Breast epithelium (tissue), 3 donors: ENCODE measurements at regions not wholly inside any gene's neighbourhood (a gene's known extent, or its start where the extent isn't known, plus 50 kb on each side); places are given as distances from the start of the nearest gene placed in this dataset.

Experiments used
- POLR2A ChIP-seq: fragments of 450-650 bp; IDR thresholded peaks from one replicate; pipeline ENCODE4 v1.6.1; 2016; ENCODE audit warnings: antibody characterized with exemption, mild to moderate bottlenecking, moderate library complexity
- TF ChIP-seq, protein P1 (sequence below), 3 donors: fragments of 450-650 bp; IDR thresholded peaks; one replicate each; pipeline ENCODE4 v1.5.1; 2016 to 2017; ENCODE audit warnings: antibody characterized with exemption in 3 of 3, mild to moderate bottlenecking in 3 of 3, moderate library complexity in 3 of 3

- TF ChIP-seq, protein P1, sequence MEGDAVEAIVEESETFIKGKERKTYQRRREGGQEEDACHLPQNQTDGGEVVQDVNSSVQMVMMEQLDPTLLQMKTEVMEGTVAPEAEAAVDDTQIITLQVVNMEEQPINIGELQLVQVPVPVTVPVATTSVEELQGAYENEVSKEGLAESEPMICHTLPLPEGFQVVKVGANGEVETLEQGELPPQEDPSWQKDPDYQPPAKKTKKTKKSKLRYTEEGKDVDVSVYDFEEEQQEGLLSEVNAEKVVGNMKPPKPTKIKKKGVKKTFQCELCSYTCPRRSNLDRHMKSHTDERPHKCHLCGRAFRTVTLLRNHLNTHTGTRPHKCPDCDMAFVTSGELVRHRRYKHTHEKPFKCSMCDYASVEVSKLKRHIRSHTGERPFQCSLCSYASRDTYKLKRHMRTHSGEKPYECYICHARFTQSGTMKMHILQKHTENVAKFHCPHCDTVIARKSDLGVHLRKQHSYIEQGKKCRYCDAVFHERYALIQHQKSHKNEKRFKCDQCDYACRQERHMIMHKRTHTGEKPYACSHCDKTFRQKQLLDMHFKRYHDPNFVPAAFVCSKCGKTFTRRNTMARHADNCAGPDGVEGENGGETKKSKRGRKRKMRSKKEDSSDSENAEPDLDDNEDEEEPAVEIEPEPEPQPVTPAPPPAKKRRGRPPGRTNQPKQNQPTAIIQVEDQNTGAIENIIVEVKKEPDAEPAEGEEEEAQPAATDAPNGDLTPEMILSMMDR (IDR thresholded peaks at IDR 0.05) = no peak
- no peak for TF ChIP-seq POLR2A
Observed at GRCh38 chr1:244280859-244281258, 170.8 kb downstream of the ADSS2 start.
